ELR (cell line): ENCODE measurements at regions not wholly inside any gene's neighbourhood (a gene's known extent, or its start where the extent isn't known, plus 50 kb on each side); places are given as distances from the start of the nearest gene placed in this dataset.
A peak's percentile ranks its signal among the peaks of the same experiment; 100 is the strongest.
"Not testable (repeated sequence)": the region's sequence is repeated elsewhere in the genome, so short reads cannot be mapped to it uniquely, and the experiment has no call there.

Source experiments
- DNase-seq: peaks from one replicate; pipeline ENCODE4 v3.0.0-alpha.2; 2015; ENCODE audit warnings: low read depth

DNA sequence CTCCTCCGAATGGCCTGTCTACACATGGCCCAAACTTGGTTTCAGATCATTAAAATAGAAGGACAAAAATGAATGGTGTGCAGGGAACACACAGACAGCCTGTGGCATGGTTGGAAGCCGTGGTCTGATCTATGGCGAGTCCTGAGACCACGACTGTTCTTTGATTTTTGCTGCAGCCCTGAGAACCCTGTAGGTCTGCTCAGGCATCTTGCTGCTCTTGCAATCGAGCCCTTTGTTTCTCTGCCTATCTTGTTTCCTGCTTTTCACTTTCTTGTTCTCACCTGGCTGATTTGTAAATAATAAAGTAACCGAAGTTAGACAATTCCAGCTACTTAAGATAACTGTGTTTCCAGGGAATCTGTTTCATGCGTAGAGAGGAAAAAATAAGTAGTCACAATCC is 54.1 kb upstream of the NBPF9 start:
- DNase-seq = not testable (repeated sequence)

DNA sequence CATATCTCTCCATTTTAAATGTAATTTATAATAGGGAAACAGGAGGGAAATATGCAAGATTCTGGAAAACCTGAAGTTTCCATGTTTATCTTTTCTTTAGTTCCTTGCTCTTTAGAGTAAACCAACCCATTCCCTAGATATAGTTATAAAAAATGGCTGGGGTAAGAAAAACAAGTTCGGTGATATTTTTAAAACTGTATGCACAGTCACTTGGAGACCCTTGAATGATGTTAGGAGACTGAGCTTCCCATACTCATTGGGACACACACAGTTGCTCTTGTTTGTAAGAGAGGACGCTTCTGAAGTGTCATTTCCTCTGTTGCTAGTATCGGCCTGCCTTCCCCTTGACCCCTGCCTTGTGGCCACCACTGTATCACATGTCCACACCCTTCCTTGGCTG is 55.0 kb upstream of the NBPF9 start:
- peak; percentile 8 for DNase-seq

- DNase-seq = not testable (repeated sequence)
These were observed 59.7 kb upstream of the NBPF9 start for GRCh38 chr1:149163063-149163444.

DNA sequence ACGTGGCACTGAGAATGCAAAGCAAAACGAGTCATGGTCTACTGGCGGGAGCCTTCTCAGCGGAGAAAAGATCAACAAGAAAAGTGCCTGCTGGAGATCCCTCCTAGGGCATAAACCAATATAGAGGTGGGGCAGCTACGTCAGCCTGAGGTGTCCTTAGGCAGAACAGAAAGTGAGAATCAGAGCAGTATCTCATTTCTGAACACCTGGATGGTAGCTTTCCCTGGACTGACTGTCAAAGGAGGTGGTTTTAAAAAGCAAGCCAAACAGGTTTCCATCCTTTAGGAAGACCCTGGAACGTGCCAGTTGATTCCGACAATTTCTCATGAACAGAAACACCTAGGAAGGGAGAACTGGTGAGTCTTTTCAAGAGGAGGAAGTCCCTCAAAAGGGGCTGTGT is 71.4 kb upstream of the NBPF9 start:
- peak; percentile 1 for DNase-seq

GRCh38 chr1:149175812-149176211 is 72.5 kb upstream of the NBPF9 start:
- DNase-seq = not testable (repeated sequence)

DNA sequence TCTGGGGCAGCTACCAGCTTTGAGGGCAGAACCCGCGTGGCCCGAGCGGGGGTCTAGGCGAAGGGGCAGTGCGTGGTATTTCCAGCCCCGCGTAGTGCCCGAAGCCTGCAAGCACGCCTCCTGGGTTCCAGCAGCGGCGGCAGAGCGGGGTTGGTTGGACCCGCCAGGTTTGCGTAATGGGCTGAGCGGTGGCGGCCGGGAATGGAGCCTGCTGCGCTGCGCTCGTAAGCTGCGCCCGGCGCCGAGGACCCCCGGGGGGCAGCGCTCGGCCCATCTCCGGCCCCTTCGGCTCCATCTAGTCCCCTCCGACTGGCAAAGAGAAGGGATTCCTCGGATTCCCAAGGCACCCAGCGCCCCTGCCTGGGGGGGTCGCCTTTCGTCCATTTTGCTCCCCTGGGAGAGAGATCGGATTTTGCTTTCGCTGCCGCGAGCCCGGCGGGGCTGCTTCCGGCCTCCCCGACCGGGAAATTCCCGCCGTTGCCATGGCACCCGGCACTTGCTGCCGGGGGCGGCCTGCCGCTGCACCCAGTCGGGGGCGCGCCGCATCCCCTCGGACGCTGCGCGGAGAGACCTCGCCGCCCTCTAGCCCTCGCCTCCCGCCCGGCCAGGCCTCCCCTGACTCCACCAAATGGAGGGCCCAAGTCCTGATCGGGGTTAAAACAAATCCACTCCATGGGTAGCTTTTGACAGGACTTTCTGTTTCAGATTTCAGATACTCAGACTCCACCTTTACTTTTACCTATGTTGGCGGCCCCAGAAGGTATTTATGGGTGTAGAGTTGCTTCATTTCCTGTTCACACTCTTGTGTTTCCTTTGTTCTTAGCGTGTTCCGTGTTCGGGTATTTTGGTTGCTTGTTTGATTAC is 73.3 kb upstream of the NBPF9 start:
- DNase-seq = peak; percentile 57

- peak; percentile 1 for DNase-seq
These were observed 87.4 kb upstream of the NBPF9 start for GRCh38 chr1:149190742-149191141.

DNA sequence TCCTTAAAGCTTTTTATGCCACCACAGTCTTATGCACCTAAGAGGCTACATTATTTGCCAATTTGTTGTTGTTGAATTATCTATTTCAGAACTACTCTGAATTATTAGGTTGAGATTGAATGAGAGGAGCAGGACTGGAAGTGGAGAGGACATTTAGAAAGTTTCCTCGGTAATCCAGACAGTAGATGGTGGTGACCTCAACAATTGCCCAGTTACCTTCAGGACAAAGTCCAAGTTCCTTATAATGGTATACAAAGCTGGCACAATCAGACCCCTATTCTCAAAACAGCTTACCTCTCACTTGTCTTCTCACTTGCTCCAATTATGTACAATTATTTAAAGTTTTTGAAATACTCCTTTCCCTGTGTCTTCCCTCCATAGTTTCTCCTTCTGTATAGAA is 93.3 kb upstream of the NBPF9 start:
- DNase-seq = not testable (repeated sequence)

DNA sequence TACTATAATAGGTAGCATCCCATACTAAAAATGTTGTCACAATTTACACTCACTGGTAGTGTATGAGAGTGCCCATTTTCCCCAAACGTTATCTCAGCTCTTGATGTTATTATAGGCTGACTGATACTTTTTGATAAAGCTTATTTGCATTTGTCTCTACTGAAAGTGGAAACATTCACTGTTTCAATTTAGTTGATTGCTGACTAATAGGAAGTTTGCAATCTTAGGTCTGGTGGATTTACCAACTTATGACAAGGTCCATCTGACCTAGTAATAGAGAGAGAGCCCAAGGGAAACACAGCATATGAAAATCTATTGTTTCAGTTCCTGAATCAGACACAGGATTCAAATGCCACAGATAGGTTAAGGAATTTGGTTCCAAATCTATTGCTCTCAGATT is 97.2 kb upstream of the NBPF9 start:
- peak; percentile 57 for DNase-seq

DNA sequence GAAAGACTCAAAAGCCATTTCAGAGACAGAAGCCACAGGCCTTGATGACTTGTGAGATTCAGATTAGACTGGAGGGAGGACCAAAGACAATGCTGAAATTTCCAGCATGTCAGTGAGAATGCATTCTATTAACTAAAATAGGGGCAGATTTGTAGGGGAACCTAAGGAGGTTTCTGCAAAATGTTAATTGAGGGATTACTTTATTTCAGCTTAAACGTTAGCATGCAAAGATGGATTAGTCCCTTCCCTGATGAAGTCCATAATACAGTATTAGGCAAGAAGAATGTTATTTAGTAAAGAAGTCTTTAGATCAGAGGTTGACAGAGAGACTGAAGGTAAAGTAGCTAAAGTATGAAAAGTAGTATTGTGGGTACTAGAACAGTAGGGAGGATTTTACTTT is 98.9 kb upstream of the NBPF9 start:
- not testable (repeated sequence) for DNase-seq

DNA sequence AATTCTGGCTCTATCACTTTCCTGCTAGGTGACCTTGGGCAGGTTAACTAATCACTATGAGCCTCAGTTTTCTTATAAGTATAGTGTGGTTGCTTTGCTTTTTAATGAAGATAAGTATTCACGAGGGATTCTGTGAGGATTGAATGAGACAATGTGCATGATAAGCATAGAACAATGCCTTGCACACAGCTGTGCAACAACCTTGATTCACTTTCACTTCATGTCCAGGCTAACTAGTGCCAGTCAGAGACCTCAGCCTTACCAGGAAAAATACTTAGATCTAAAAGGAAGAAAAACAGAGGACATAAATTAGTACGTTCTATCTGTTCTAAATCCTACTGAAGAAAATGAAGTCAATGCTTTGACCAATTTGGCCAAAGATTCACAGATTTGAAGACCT is 101.0 kb upstream of the NBPF9 start:
- DNase-seq = not testable (repeated sequence)

DNA sequence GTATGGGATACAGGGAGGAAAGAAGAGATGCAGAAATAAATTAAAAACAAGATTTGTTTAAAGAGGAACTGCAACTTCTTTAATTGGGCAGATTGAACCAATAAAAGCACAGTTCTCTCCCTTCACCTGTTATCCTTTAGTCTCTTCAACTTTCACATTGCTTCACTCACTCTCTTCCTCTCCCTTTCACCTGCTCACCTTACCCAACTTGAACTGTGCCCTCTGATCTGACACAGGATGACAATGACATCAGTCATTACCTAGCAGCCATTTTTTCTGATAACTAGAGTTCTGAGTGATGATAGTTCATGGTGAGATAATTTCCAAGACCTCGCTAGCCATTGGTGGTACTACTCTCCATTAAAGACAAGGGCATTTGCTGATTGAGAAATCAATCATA is 105.5 kb upstream of the NBPF9 start:
- DNase-seq = not testable (repeated sequence)

- DNase-seq = not testable (repeated sequence)
These were observed 108.5 kb upstream of the NBPF9 start for GRCh38 chr1:149211757-149212420.

DNA sequence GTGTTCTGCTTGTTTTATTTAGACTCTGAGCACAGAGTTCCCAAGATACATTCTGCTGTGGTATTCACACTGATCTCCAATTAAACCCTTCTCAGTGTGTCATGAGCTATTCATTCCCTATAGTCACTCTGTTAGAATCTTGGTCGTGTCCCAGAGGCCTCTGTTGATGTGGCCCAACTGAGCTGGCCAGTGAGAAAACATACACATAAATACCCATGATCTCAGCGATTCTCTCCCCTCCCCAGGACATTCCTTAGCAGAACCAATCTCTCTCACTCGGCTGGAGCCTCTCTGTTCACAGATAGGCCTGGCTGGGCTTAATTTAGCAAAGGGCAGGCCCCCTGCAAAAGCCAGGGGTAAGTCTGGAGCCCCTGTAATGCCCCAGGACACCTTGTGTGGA is 109.6 kb upstream of the NBPF9 start:
- DNase-seq = not testable (repeated sequence)

- not testable (repeated sequence) for DNase-seq
These were observed 110.3 kb upstream of the NBPF9 start for GRCh38 chr1:149213673-149214072.

- DNase-seq = peak; percentile 0
These were observed 115.0 kb upstream of the NBPF9 start for GRCh38 chr1:149218080-149218988.

DNA sequence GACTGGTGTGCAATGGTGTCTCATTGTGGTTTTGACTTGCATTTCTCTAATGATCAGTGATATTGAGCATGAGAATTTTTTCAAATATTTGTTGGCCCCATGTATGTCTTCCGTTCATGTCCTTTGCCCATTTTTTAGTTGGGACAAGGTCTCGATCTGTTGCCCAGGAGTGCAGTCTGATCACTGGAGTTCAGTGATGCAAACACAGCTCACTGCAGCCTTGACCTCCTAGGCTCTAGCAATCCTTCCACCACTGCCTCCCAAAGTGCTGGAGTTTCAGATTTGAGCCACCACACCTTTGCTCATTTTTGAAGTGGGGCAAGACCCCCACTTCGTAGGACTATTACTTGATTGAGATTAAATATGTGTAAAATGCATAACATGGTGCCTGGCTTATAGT is 116.2 kb upstream of the NBPF9 start:
- DNase-seq = not testable (repeated sequence)

DNA sequence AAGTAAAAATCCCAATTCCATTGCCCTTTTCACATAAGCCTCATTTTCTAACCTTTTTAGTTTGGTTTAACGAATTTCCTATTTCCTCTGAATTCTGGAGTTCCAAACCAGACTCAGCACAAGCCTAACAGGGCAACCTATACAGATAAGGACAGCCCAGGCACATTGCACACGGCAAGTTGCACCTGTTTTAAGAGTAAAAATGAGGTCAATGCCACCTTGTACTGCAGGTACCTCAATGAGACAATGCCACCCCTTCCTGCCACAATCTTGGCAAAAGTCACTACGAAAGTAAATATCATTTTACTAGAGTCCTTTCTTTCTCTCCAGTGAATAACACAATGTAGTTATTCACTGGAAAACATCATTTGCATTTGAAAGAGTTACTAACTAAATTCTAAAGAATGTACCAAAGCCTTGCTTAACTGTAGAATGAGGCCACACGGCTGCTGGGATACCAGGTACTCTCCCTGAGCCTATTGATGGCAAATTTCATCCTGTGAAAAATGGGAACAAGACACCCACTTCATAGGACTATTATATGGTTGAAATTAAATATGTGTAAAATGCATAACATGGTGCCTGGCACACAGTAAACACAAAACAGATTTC is 117.2 kb upstream of the NBPF9 start:
- DNase-seq = not testable (repeated sequence)

GRCh38 chr1:149227933-149228665 is 124.7 kb upstream of the NBPF9 start:
- DNase-seq = not testable (repeated sequence)

DNA sequence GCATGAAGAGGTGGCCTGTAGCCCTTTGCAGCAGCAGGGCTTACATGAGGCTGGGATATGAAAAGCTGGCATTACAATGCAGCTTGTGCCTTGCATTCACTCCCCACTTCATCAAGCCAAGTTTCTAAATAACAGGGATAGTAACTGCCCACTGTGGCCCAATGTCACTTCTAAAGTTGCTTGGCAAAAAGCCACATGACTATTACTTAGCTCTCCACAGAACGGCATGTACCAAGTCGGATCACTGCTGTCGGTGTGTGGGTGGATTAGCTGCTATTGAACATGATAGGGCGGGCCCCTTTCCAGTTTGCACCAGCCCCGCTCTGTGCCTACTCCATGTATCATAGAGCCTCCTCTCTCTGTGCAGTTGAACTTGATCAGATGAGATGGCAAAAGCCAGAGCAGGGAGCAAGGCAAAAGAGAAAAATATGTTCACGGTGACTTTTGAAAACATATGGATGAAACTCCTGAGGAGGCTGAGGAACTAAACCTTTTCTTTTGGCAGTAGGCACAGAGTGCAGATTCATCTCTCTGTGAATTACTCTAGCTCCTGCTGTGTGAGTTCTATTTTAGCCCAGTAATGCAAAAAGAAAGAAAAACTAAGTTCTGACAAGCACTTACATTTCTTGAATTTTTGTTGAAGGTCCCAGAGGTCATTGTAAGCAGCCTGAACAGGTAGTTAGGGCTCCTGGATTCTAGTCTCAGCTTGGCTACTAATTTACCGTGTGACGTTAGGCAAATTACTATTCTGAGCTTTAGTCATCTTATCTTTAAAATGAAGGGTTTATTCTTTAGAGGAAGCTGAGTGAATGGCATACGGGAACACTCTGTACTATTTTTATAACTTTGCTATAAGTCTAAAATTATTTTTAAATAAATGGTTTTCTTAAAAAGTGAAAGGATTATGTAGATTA is 125.6 kb upstream of the NBPF9 start:
- not testable (repeated sequence) for DNase-seq
